Thyroid gland (tissue), 4 donors: ENCODE measurements at regions not wholly inside any gene's neighbourhood (a gene's known extent, or its start where the extent isn't known, plus 50 kb on each side); places are given as distances from the start of the nearest gene placed in this dataset.
A peak's percentile ranks its signal among the peaks of the same experiment; 100 is the strongest.

Experiments used
- DNase-seq, 2 donors: peaks; one replicate each; pipeline ENCODE4 v3.0.0-alpha.2; 2019
- H3K27ac ChIP-seq, 3 donors: fragments of 200-600 bp; sonication (generic); 1 replicate in 2 of 3; 2 replicates in 1 of 3; pipeline ENCODE4 v1.5.1; 2016 to 2019; ENCODE audit warnings: mild to moderate bottlenecking in 1 of 3, moderate library complexity in 1 of 3
- H3K27me3 ChIP-seq: fragments of 200-600 bp; sonication (generic); one replicate; pipeline ENCODE4 v1.5.1; 2019
- H3K36me3 ChIP-seq, 2 donors: fragments of 200-600 bp; sonication (generic); one replicate each; pipeline ENCODE4 v1.5.1; 2016 to 2019
- H3K4me1 ChIP-seq, 2 donors: fragments of 200-600 bp; sonication (generic); one replicate each; pipeline ENCODE4 v1.5.1; 2017 to 2019
- H3K4me3 ChIP-seq, 3 donors: fragments of 200-600 bp; sonication (generic); replicated peaks in 1 of 3; 1 replicate in 2 of 3; 2 replicates in 1 of 3; pipeline ENCODE4 v1.5.1; 2016; ENCODE audit warnings: mild to moderate bottlenecking in 1 of 3
- H3K9me3 ChIP-seq: fragments of 200-600 bp; sonication (generic); one replicate; pipeline ENCODE4 v1.5.1; 2017
- CTCF ChIP-seq, 6 experiments: fragments of 200-600 bp in 3 of 6; fragments of 450-650 bp in 3 of 6; sonication (generic) in 3 of 6; IDR thresholded peaks; one replicate each; pipeline ENCODE4 v1.5.1; 2016 to 2019; ENCODE audit warnings: antibody characterized with exemption in 6 of 6, mild to moderate bottlenecking in 2 of 6, inconsistent platforms in 1 of 6, moderate library complexity in 1 of 6
- POLR2A ChIP-seq, 2 donors: fragments of 450-650 bp; IDR thresholded peaks; one replicate each; pipeline ENCODE4 v1.6.1; 2017; ENCODE audit warnings: antibody characterized with exemption in 2 of 2, mild to moderate bottlenecking in 2 of 2, moderate library complexity in 1 of 2
- WGBS, 2 donors: methylation state at CpG; one replicate each; pipeline ENCODE4 v1.1.5; 2017; 5-methylcytosine and 5-hydroxymethylcytosine counted together
- intact Hi-C: fragments of 100-400 bp; cut with DNase I; formaldehyde crosslinking; loops from one replicate; pipeline ENCODE4 v1.15.1; 2023

DNA sequence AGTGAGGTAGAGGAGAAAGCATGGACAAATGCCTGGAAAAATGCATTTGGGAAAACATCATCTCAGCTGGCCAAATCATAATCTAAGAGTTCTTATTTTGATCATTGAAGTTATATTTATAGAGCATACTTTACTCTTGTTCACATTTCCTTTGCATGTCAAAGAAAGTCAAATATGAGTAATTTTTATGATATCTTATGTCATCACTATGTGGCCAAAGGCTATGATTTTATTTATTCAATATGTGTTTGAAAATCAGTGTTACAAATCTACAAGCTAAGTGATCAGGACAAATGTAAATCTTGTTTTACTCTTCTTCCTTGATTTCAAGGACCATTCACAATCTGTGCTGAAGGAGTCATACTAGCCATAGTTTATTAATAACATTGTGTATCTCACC, 237.2 kb upstream of the DPH6 start:
- H3K27ac ChIP-seq: no peak overlapping the region
- intact Hi-C loops: no loop called here
- H3K36me3 ChIP-seq: no peaks in the 10 kb centered on the region
- H3K27me3 ChIP-seq: no peaks in the 10 kb centered on the region
- TF ChIP-seq POLR2A (IDR thresholded peaks at IDR 0.05): no peak
- no peak for TF ChIP-seq CTCF (IDR thresholded peaks at IDR 0.05)
- no peak for DNase-seq
- H3K4me1 ChIP-seq: peaks cover 0 to 3% of the 10 kb centered on the region in 2 donors
- no peaks in the 10 kb centered on the region for H3K9me3 ChIP-seq
- no peak overlapping the region for H3K4me3 ChIP-seq

GRCh38 chr15:35784745-35785144, 238.8 kb upstream of the DPH6 start:
- no peaks in the 10 kb centered on the region for H3K9me3 ChIP-seq
- intact Hi-C loops: no loop called here
- no peak overlapping the region for H3K4me3 ChIP-seq
- TF ChIP-seq POLR2A (IDR thresholded peaks at IDR 0.05) (no peak), CTCF (IDR thresholded peaks at IDR 0.05) (no peak)
- DNase-seq: peak; percentile 8 to 28
- H3K27me3 ChIP-seq: no peaks in the 10 kb centered on the region
- peaks cover 0 to 3% of the 10 kb centered on the region in 2 donors for H3K4me1 ChIP-seq
- H3K36me3 ChIP-seq: no peaks in the 10 kb centered on the region
- WGBS, 2 donors: 54 to 58% methylated on average over 2 of the region's 2 CpGs
- no peak overlapping the region for H3K27ac ChIP-seq

GRCh38 chr15:35810007-35810406, 264.0 kb upstream of the DPH6 start:
- H3K36me3 ChIP-seq: no peaks in the 10 kb centered on the region
- TF ChIP-seq CTCF (IDR thresholded peaks at IDR 0.05) (no peak), POLR2A (IDR thresholded peaks at IDR 0.05) (no peak)
- WGBS, 2 donors: 89 to 94% methylated on average over 6 of the region's 6 CpGs
- H3K27ac ChIP-seq: no peak overlapping the region
- H3K4me3 ChIP-seq: no peak overlapping the region
- no peaks in the 10 kb centered on the region for H3K27me3 ChIP-seq
- intact Hi-C loops: no loop called here
- no peaks in the 10 kb centered on the region for H3K4me1 ChIP-seq
- H3K9me3 ChIP-seq: no peaks in the 10 kb centered on the region
- DNase-seq: no peak

GRCh38 chr15:35813573-35813972, 267.6 kb upstream of the DPH6 start:
- intact Hi-C loops: no loop called here
- WGBS, 2 donors: 94 to 96% methylated on average over 2 of the region's 2 CpGs
- Histone ChIP-seq H3K9me3 (no peaks in the 10 kb centered on the region), H3K27me3 (no peaks in the 10 kb centered on the region), H3K27ac (no peak overlapping the region), H3K4me3 (no peak overlapping the region), H3K4me1 (no peaks in the 10 kb centered on the region), H3K36me3 (no peaks in the 10 kb centered on the region)
- DNase-seq: no peak
- TF ChIP-seq CTCF (IDR thresholded peaks at IDR 0.05) (no peak), POLR2A (IDR thresholded peaks at IDR 0.05) (no peak)

DNA sequence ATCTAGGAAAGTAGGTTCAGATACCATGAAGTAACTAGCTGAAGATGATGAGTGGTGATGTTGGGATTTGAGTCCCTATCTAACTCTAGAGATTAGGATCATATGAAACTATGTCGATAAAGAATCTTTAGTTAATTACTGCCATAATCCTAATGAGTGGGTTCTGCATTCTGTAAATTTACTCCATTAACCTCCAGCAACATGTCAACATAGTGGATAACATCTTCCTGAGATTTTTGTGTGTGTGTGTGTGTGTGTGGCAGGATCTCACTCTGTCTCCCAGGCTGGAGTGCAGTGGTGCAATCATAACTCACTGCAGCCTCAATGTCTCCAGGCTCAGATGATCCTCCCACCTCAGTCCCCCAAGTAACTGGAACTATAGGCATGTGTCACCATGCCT, 272.9 kb upstream of the DPH6 start:
- no peak for TF ChIP-seq POLR2A (IDR thresholded peaks at IDR 0.05)
- TF ChIP-seq CTCF (IDR thresholded peaks at IDR 0.05): no peak
- Histone ChIP-seq H3K9me3 (no peaks in the 10 kb centered on the region), H3K27me3 (no peaks in the 10 kb centered on the region), H3K4me3 (no peak overlapping the region), H3K27ac (no peak overlapping the region), H3K4me1 (no peaks in the 10 kb centered on the region), H3K36me3 (no peaks in the 10 kb centered on the region)
- intact Hi-C loops: no loop called here
- no peak for DNase-seq
- 98 to 100% methylated on average over 1 of the region's 1 CpG for WGBS, 2 donors
